Subcutaneous abdominal adipose tissue (tissue), 5 donors: ENCODE measurements at regions not wholly inside any gene's neighbourhood (a gene's known extent, or its start where the extent isn't known, plus 50 kb on each side); places are given as distances from the start of the nearest gene placed in this dataset.

ENCODE experiments used
- H3K27ac ChIP-seq: one replicate; pipeline ENCODE4 v1.7.0; 2013; ENCODE audit warnings: low read depth, mild to moderate bottlenecking, inconsistent platforms, low read length, moderate library complexity
- H3K27me3 ChIP-seq, 5 donors: one replicate each; pipeline ENCODE4 v1.7.0; 2013; ENCODE audit warnings: low read length in 5 of 5, inconsistent platforms in 1 of 5; ENCODE audit not compliant: control insufficient read depth in 5 of 5, insufficient read depth in 4 of 5
- H3K36me3 ChIP-seq, 5 donors: one replicate each; pipeline ENCODE4 v1.7.0; 2013; ENCODE audit warnings: low read length in 5 of 5; ENCODE audit not compliant: control insufficient read depth in 5 of 5, insufficient read depth in 5 of 5
- H3K4me1 ChIP-seq, 5 donors: one replicate each; pipeline ENCODE4 v1.7.0; 2013; ENCODE audit warnings: low read length in 5 of 5, mild to moderate bottlenecking in 3 of 5, moderate library complexity in 1 of 5; ENCODE audit not compliant: control insufficient read depth in 5 of 5, insufficient read depth in 5 of 5
- H3K4me3 ChIP-seq, 5 donors: one replicate each; pipeline ENCODE4 v1.7.0; 2013; ENCODE audit warnings: low read length in 5 of 5, low read depth in 1 of 5
- H3K9ac ChIP-seq, 5 donors: one replicate each; pipeline ENCODE4 v1.7.0; 2013; ENCODE audit warnings: low read length in 5 of 5, mild to moderate bottlenecking in 4 of 5, moderate library complexity in 3 of 5
- H3K9me3 ChIP-seq, 5 donors: one replicate each; pipeline ENCODE4 v1.7.0; 2013; ENCODE audit warnings: low read length in 5 of 5; ENCODE audit not compliant: control insufficient read depth in 5 of 5
- donor health status: healthy.
- donor health status: healthy.
- donor health status: healthy.
- donor health status: healthy.
- donor health status: healthy.

- H3K4me3 ChIP-seq = no peak overlapping the region
- no peak overlapping the region for H3K9ac ChIP-seq
- no peak overlapping the region for H3K27ac ChIP-seq
- H3K4me1 ChIP-seq = no peaks in the 10 kb centered on the region
- H3K27me3 ChIP-seq = no peaks in the 10 kb centered on the region
- H3K36me3 ChIP-seq = no peaks in the 10 kb centered on the region
- no peaks in the 10 kb centered on the region for H3K9me3 ChIP-seq
Observed at GRCh38 chr4:38241541-38241940, 281.3 kb downstream of the PTTG2 start.

DNA sequence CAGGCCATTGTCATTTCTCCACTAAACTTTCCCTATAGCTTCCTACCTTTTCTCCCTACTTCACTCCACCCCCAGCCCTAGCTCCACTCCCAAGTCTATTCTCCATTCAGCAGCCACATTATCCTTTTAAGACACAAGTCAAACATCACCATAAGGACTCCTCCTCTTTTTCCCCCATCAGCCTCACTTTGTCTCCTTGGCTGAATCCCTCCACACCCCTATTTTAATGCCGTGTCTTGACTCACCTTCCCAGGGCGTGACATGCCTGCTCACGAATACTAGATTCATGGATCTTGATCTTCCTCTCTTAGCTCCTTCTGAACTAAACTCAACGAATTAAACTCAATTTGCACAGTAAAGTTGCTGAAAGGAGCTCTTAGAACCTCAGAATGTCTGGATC, 281.9 kb downstream of the PTTG2 start:
- Histone ChIP-seq H3K4me1 (no peaks in the 10 kb centered on the region), H3K36me3 (no peaks in the 10 kb centered on the region), H3K27ac (no peak overlapping the region), H3K4me3 (no peak overlapping the region), H3K9ac (no peak overlapping the region), H3K27me3 (no peaks in the 10 kb centered on the region), H3K9me3 (no peaks in the 10 kb centered on the region)

- Histone ChIP-seq H3K9ac (no peak overlapping the region), H3K27ac (no peak overlapping the region)
Observed at GRCh38 chr4:38242822-38243387, 282.7 kb downstream of the PTTG2 start.

GRCh38 chr4:38243388-38244053, 283.3 kb downstream of the PTTG2 start:
- no peaks in the 10 kb centered on the region for H3K27me3 ChIP-seq
- no peak overlapping the region for H3K27ac ChIP-seq
- no peak overlapping the region for H3K4me3 ChIP-seq
- H3K4me1 ChIP-seq = no peaks in the 10 kb centered on the region
- H3K9ac ChIP-seq = no peak overlapping the region
- no peaks in the 10 kb centered on the region for H3K9me3 ChIP-seq
- no peaks in the 10 kb centered on the region for H3K36me3 ChIP-seq

More at GRCh38 chr4:38242822-38243387, 282.7 kb downstream of the PTTG2 start:
- no peaks in the 10 kb centered on the region for H3K27me3 ChIP-seq
- no peaks in the 10 kb centered on the region for H3K4me1 ChIP-seq
- no peak overlapping the region for H3K4me3 ChIP-seq
- no peaks in the 10 kb centered on the region for H3K9me3 ChIP-seq
- no peaks in the 10 kb centered on the region for H3K36me3 ChIP-seq

GRCh38 chr4:38254825-38255224, 294.6 kb downstream of the PTTG2 start:
- Histone ChIP-seq H3K4me3 (no peak overlapping the region), H3K27me3 (no peaks in the 10 kb centered on the region), H3K36me3 (no peaks in the 10 kb centered on the region), H3K9ac (no peak overlapping the region), H3K4me1 (peaks cover 0 to 6% (median 4%) of the 10 kb centered on the region in 5 donors), H3K9me3 (peaks cover 4 to 10% (median 8%) of the 10 kb centered on the region in 5 donors), H3K27ac (no peak overlapping the region)

DNA sequence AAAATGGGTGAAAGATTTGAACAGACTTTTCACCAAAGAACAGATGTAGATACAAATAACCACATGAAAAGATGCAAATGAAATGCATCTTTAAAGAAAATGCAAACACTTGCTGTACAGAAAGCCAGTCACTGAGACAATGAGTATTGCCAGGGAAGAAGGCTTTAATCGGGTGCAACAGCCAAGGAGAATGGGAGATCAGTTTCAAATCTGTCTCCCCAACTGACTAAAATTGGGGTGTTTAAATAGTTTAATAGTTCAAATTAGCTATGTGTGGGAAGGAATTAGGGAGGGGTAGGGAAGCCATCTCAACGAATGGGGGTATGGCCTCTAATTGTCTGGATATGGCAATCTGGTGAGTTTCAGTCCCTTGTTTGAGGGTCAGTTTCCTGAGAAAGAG, 295.4 kb downstream of the PTTG2 start:
- Histone ChIP-seq H3K36me3 (no peaks in the 10 kb centered on the region), H3K9me3 (peaks cover 4 to 6% (median 5%) of the 10 kb centered on the region in 5 donors), H3K27me3 (no peaks in the 10 kb centered on the region)

GRCh38 chr4:38266616-38267015, 306.4 kb downstream of the PTTG2 start:
- Histone ChIP-seq H3K27ac (no peak overlapping the region), H3K4me1 (peaks cover 0 to 3% (median 0%) of the 10 kb centered on the region in 5 donors), H3K27me3 (no peaks in the 10 kb centered on the region), H3K4me3 (no peak overlapping the region), H3K9ac (no peak overlapping the region), H3K36me3 (no peaks in the 10 kb centered on the region), H3K9me3 (no peaks in the 10 kb centered on the region)

More for the DNA sequence above, 295.4 kb downstream of the PTTG2 start:
- Histone ChIP-seq H3K4me3 (peak overlapping the region in 1 of 5 donors; percentile 9), H3K4me1 (peaks cover 0 to 8% (median 6%) of the 10 kb centered on the region in 5 donors), H3K9ac (no peak overlapping the region), H3K27ac (no peak overlapping the region)

DNA sequence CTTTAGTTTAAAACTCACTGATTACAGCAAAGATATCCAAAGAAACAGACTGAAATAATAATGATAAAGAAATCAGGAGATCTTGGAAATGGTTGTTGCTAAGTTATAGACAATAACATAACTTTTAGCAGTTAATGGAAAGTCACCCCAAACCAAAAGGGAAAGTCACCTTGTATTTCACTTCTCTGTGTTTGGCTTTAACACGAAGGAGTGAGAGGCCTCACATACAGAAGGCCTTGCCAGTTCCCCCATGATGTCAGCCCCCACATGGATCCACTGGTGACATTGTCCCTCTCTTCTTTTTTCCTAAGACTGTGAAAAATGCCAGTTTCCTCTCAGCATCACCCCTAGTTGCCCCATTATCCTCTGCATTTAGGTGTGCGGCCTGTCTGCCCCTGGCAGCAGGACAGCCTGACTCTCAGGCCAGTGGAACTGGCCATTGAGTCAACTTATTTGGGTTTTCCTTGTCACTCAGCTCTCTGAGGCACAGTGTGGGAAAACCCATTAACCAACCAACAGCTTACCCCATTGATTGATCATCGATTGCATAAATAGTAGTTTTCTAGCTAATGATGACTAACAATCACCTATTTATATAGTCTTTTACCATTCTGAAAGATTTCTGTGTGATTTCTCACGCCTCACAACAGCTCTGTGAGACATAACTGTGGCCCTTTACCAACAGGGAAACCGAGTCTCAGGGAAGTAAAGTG, 308.1 kb downstream of the PTTG2 start:
- peaks cover 0 to 3% (median 0%) of the 10 kb centered on the region in 5 donors for H3K4me1 ChIP-seq
- H3K9ac ChIP-seq = no peak overlapping the region
- no peak overlapping the region for H3K4me3 ChIP-seq
- H3K27me3 ChIP-seq = no peaks in the 10 kb centered on the region
- no peaks in the 10 kb centered on the region for H3K9me3 ChIP-seq
- no peaks in the 10 kb centered on the region for H3K36me3 ChIP-seq
- no peak overlapping the region for H3K27ac ChIP-seq

- H3K27me3 ChIP-seq = no peaks in the 10 kb centered on the region
- peaks cover 0 to 3% (median 0%) of the 10 kb centered on the region in 5 donors for H3K4me1 ChIP-seq
- no peak overlapping the region for H3K9ac ChIP-seq
- no peaks in the 10 kb centered on the region for H3K36me3 ChIP-seq
- H3K9me3 ChIP-seq = no peaks in the 10 kb centered on the region
- no peak overlapping the region for H3K4me3 ChIP-seq
- H3K27ac ChIP-seq = no peak overlapping the region
Observed at GRCh38 chr4:38268837-38269236, 308.6 kb downstream of the PTTG2 start.

- Histone ChIP-seq H3K4me3 (no peak overlapping the region), H3K9ac (no peak overlapping the region), H3K4me1 (no peaks in the 10 kb centered on the region), H3K27me3 (no peaks in the 10 kb centered on the region), H3K27ac (no peak overlapping the region), H3K9me3 (no peaks in the 10 kb centered on the region), H3K36me3 (no peaks in the 10 kb centered on the region)
Observed at GRCh38 chr4:38273407-38273806, 313.2 kb downstream of the PTTG2 start.
